Neural cell (in vitro differentiated cells): ENCODE measurements at regions not wholly inside any gene's neighbourhood (a gene's known extent, or its start where the extent isn't known, plus 50 kb on each side); places are given as distances from the start of the nearest gene placed in this dataset.

Experiments used
- H2AFZ ChIP-seq: fragments of 200-600, 300-800 bp; sonication (generic), shearing (Covaris generic); 2 replicates; pipeline ENCODE4 v1.6.0; 2014; ENCODE audit warnings: low read depth, mild to moderate bottlenecking, antibody characterized with exemption, low read length, moderate library complexity
- H3F3A ChIP-seq: fragments of 200-600 bp; shearing (Covaris generic); 2 replicates; pipeline ENCODE4 v1.6.1; 2016; ENCODE audit warnings: mild to moderate bottlenecking, moderate library complexity, mixed read lengths, antibody characterized with exemption, low read length; ENCODE audit not compliant: insufficient read depth, poor library complexity, severe bottlenecking
- H3K27ac ChIP-seq: fragments of 200-600, 300-800 bp; sonication (generic), shearing (Covaris generic); 2 replicates; pipeline ENCODE4 v1.5.1; 2014; ENCODE audit warnings: mild to moderate bottlenecking, low read length, moderate library complexity
- H3K27me3 ChIP-seq: fragments of 300-800, 200-600 bp; sonication (generic), shearing (Covaris generic); 2 replicates; pipeline ENCODE4 v1.6.0; 2014; ENCODE audit warnings: mild to moderate bottlenecking, low read depth, low read length, moderate library complexity; ENCODE audit not compliant: insufficient read depth
- H3K36me3 ChIP-seq: fragments of 300-800, 200-600 bp; sonication (generic), shearing (Covaris generic); 2 replicates; pipeline ENCODE4 v1.5.1; 2014; ENCODE audit warnings: mild to moderate bottlenecking, antibody characterized with exemption, low read length, moderate library complexity; ENCODE audit not compliant: insufficient read depth
- H3K4me2 ChIP-seq: fragments of 300-800, 200-600 bp; sonication (generic), shearing (Covaris generic); 2 replicates; pipeline ENCODE4 v1.6.0; 2014; ENCODE audit warnings: mild to moderate bottlenecking, low read length
- H3K4me3 ChIP-seq: fragments of 300-800, 200-600 bp; sonication (generic), shearing (Covaris generic); 2 replicates; pipeline ENCODE4 v1.5.1; 2014; ENCODE audit warnings: mild to moderate bottlenecking, low read length, moderate library complexity
- H3K79me2 ChIP-seq: fragments of 200-600 bp; shearing (Covaris generic); replicated peaks from 2 replicates; pipeline ENCODE4 v1.6.0; 2014; ENCODE audit warnings: mild to moderate bottlenecking, low read length, moderate library complexity; ENCODE audit not compliant: insufficient read depth
- H3K9ac ChIP-seq: fragments of 300-800, 200-600 bp; sonication (generic), shearing (Covaris generic); 2 replicates; pipeline ENCODE4 v1.6.1; 2016; ENCODE audit warnings: mild to moderate bottlenecking, low read length, mixed read lengths
- H3K9me2 ChIP-seq: fragments of 200-600 bp; shearing (Covaris generic); 2 replicates; pipeline ENCODE4 v1.6.1; 2016; ENCODE audit warnings: mild to moderate bottlenecking, low read length, mixed read lengths; ENCODE audit not compliant: insufficient read depth
- H3K9me3 ChIP-seq: fragments of 200-600, 300-800 bp; sonication (generic), shearing (Covaris generic); 2 replicates; pipeline ENCODE4 v1.6.1; 2016; ENCODE audit warnings: mild to moderate bottlenecking, mixed run types, low read length, moderate library complexity, mixed read lengths
- H4K20me1 ChIP-seq: fragments of 200-600 bp; shearing (Covaris generic); 2 replicates; pipeline ENCODE4 v1.6.1; 2016; ENCODE audit warnings: mild to moderate bottlenecking, mixed run types; ENCODE audit not compliant: insufficient read depth
- EP300 ChIP-seq: fragments of 450-650 bp; conservative IDR thresholded peaks from 2 replicates; pipeline ENCODE4 v1.6.1; 2014; ENCODE audit warnings: antibody characterized with exemption, mild to moderate bottlenecking, moderate library complexity; ENCODE audit not compliant: poor library complexity, severe bottlenecking
- EZH2 ChIP-seq: fragments of 200-600, 300-800 bp; shearing (Covaris generic), sonication (generic); IDR thresholded peaks from 2 replicates; pipeline ENCODE4 v1.6.1; 2014; ENCODE audit warnings: antibody characterized with exemption, low read length, borderline replicate concordance, mild to moderate bottlenecking; ENCODE audit not compliant: insufficient read depth, poor library complexity, severe bottlenecking
- MXI1 ChIP-seq: fragments of 450-650 bp; conservative IDR thresholded peaks from 2 replicates; pipeline ENCODE4 v1.6.1; 2014; ENCODE audit warnings: antibody characterized with exemption, mild to moderate bottlenecking; ENCODE audit not compliant: poor library complexity, severe bottlenecking
- POLR2AphosphoS5 ChIP-seq: IDR thresholded peaks from 2 replicates; pipeline ENCODE4 v1.6.1; 2012
- RAD21 ChIP-seq: fragments of 450-650 bp; conservative IDR thresholded peaks from 2 replicates; pipeline ENCODE4 v1.6.1; 2014; ENCODE audit warnings: antibody characterized with exemption, mild to moderate bottlenecking, moderate library complexity
- SMC3 ChIP-seq: fragments of 450-650 bp; conservative IDR thresholded peaks from 2 replicates; pipeline ENCODE4 v1.6.1; 2014; ENCODE audit warnings: antibody characterized with exemption, mild to moderate bottlenecking, moderate library complexity; ENCODE audit not compliant: poor library complexity
- TAF1 ChIP-seq: IDR thresholded peaks from 2 replicates; pipeline ENCODE4 v1.6.1; 2012; ENCODE audit warnings: low read depth
- TF ChIP-seq, protein P1 (sequence below): fragments of 450-650 bp; IDR thresholded peaks from 2 replicates; pipeline ENCODE4 v1.5.1; 2014; ENCODE audit warnings: antibody characterized with exemption, mild to moderate bottlenecking, moderate library complexity; ENCODE audit not compliant: poor library complexity, severe bottlenecking
- TF ChIP-seq, protein P2 (sequence below): IDR thresholded peaks from 2 replicates; pipeline ENCODE4 v1.6.1; 2012; ENCODE audit warnings: borderline replicate concordance

DNA sequence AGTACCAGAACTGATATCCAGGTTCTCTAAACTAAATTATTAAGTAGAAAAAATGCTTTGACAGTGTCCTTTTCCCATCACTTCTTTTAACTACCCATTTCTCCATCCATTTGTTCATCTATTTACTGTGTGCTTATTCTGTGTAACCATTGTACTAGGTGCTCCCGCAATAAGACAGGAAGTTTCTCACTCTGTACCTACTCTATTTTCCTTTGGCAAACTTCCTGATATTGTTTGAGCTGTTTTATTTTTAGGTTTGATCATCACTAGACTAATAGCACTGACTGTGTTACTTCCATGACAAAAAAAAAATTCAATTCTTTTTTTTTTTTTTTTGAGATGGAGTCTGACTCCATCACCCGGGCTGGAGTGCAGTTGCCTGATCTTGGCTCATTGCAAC, 102.5 kb upstream of the CASK start:
- H2AFZ ChIP-seq: no peak overlapping the region
- no peaks in the 10 kb centered on the region for H3F3A ChIP-seq
- H3K4me2 ChIP-seq: no peak overlapping the region
- H3K27me3 ChIP-seq: no peaks in the 10 kb centered on the region
- no peak overlapping the region for H3K4me3 ChIP-seq
- TF ChIP-seq EP300 (no peak), RAD21 (no peak), SMC3 (no peak), MXI1 (no peak), POLR2AphosphoS5 (no peak), TAF1 (no peak), EZH2 (no peak)
- TF ChIP-seq, protein P1, sequence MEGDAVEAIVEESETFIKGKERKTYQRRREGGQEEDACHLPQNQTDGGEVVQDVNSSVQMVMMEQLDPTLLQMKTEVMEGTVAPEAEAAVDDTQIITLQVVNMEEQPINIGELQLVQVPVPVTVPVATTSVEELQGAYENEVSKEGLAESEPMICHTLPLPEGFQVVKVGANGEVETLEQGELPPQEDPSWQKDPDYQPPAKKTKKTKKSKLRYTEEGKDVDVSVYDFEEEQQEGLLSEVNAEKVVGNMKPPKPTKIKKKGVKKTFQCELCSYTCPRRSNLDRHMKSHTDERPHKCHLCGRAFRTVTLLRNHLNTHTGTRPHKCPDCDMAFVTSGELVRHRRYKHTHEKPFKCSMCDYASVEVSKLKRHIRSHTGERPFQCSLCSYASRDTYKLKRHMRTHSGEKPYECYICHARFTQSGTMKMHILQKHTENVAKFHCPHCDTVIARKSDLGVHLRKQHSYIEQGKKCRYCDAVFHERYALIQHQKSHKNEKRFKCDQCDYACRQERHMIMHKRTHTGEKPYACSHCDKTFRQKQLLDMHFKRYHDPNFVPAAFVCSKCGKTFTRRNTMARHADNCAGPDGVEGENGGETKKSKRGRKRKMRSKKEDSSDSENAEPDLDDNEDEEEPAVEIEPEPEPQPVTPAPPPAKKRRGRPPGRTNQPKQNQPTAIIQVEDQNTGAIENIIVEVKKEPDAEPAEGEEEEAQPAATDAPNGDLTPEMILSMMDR: no peak
- TF ChIP-seq, protein P2, sequence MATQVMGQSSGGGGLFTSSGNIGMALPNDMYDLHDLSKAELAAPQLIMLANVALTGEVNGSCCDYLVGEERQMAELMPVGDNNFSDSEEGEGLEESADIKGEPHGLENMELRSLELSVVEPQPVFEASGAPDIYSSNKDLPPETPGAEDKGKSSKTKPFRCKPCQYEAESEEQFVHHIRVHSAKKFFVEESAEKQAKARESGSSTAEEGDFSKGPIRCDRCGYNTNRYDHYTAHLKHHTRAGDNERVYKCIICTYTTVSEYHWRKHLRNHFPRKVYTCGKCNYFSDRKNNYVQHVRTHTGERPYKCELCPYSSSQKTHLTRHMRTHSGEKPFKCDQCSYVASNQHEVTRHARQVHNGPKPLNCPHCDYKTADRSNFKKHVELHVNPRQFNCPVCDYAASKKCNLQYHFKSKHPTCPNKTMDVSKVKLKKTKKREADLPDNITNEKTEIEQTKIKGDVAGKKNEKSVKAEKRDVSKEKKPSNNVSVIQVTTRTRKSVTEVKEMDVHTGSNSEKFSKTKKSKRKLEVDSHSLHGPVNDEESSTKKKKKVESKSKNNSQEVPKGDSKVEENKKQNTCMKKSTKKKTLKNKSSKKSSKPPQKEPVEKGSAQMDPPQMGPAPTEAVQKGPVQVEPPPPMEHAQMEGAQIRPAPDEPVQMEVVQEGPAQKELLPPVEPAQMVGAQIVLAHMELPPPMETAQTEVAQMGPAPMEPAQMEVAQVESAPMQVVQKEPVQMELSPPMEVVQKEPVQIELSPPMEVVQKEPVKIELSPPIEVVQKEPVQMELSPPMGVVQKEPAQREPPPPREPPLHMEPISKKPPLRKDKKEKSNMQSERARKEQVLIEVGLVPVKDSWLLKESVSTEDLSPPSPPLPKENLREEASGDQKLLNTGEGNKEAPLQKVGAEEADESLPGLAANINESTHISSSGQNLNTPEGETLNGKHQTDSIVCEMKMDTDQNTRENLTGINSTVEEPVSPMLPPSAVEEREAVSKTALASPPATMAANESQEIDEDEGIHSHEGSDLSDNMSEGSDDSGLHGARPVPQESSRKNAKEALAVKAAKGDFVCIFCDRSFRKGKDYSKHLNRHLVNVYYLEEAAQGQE: no peak
- no peaks in the 10 kb centered on the region for H3K36me3 ChIP-seq
- no peaks in the 10 kb centered on the region for H3K9me3 ChIP-seq
- H3K9me2 ChIP-seq: no peaks in the 10 kb centered on the region
- no peaks in the 10 kb centered on the region for H3K79me2 ChIP-seq
- no peaks in the 10 kb centered on the region for H4K20me1 ChIP-seq
- no peak overlapping the region for H3K9ac ChIP-seq
- no peak overlapping the region for H3K27ac ChIP-seq

DNA sequence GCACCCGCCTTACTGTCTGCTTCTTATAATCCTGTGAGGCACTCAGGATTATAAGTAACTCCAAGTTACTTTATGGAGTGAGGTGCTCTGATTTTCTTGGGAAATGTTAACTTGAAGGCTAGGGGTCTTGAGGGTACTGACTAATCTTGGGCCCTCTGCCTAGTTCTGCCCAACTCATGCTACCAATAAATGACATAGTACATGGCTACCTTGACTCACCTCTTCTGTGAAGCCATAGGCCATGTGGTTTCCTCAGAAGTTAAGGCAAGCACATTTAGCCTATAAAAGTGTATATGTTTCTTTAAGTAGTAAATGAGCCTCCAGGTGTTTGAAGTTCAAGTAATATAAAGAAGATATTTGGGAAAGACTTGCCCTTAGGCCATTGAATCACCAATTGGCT, 99.8 kb upstream of the CASK start:
- Histone ChIP-seq H3K4me3 (no peak overlapping the region), H3K27me3 (no peaks in the 10 kb centered on the region), H3K36me3 (no peaks in the 10 kb centered on the region), H3F3A (no peaks in the 10 kb centered on the region), H3K9me3 (no peaks in the 10 kb centered on the region), H3K27ac (no peak overlapping the region), H3K9me2 (no peaks in the 10 kb centered on the region), H3K9ac (no peak overlapping the region), H3K4me2 (no peak overlapping the region), H2AFZ (no peak overlapping the region), H4K20me1 (no peaks in the 10 kb centered on the region), H3K79me2 (no peaks in the 10 kb centered on the region)
- TF ChIP-seq SMC3: no peak
- TF ChIP-seq RAD21: no peak
- TF ChIP-seq, protein P1: no peak
- no peak for TF ChIP-seq POLR2AphosphoS5
- no peak for TF ChIP-seq EP300
- TF ChIP-seq, protein P2: no peak
- no peak for TF ChIP-seq EZH2
- TF ChIP-seq TAF1: no peak
- TF ChIP-seq MXI1: no peak
